ENCODE measurements at regions not wholly inside any gene's neighbourhood (a gene's known extent, or its start where the extent isn't known, plus 50 kb on each side); places are given as distances from the start of the nearest gene placed in this dataset.
A peak's percentile ranks its signal among the peaks of the same experiment; 100 is the strongest.

- DNase-seq (ENCODE audit: low read depth in 2 of 3, low spot score in 2 of 3), result no peak
Measured at GRCh38 chr14:76305268-76305826, 70.6 kb upstream of the ESRRB start.

GRCh38 chr14:76306131-76306530, 69.8 kb upstream of the ESRRB start:
- no peak for DNase-seq (ENCODE audit: low read depth in 2 of 3, low spot score in 2 of 3)

- DNase-seq (ENCODE audit: low read depth in 2 of 3, low spot score in 2 of 3), result no peak
Measured at GRCh38 chr14:76307786-76308780, 67.9 kb upstream of the ESRRB start.

- no peak for DNase-seq (ENCODE audit: low read depth in 2 of 3, low spot score in 2 of 3)
Measured at GRCh38 chr14:76309572-76310162, 66.3 kb upstream of the ESRRB start.

- no peak for DNase-seq (ENCODE audit: low read depth in 2 of 3, low spot score in 2 of 3)
Measured at GRCh38 chr14:76311079-76311758, 64.7 kb upstream of the ESRRB start.

- no peak for DNase-seq (ENCODE audit: low read depth in 2 of 3, low spot score in 2 of 3)
Measured at GRCh38 chr14:76312821-76313220, 63.1 kb upstream of the ESRRB start.

- no peak for DNase-seq (ENCODE audit: low read depth in 2 of 3, low spot score in 2 of 3)
Measured at GRCh38 chr14:76313303-76313702, 62.6 kb upstream of the ESRRB start.

GRCh38 chr14:76313852-76314251, 62.1 kb upstream of the ESRRB start:
- no peak for DNase-seq (ENCODE audit: low read depth in 2 of 3, low spot score in 2 of 3)

- no peak for DNase-seq (ENCODE audit: low read depth in 2 of 3, low spot score in 2 of 3)
Measured at GRCh38 chr14:76314521-76315034, 61.4 kb upstream of the ESRRB start.

GRCh38 chr14:76320486-76320885, 55.5 kb upstream of the ESRRB start:
- DNase-seq (ENCODE audit: low read depth in 2 of 3, low spot score in 2 of 3), result peak in 1 of 3 donors; percentile 55

GRCh38 chr14:76320975-76321374, 55.0 kb upstream of the ESRRB start:
- no peak for DNase-seq (ENCODE audit: low read depth in 2 of 3, low spot score in 2 of 3)

GRCh38 chr14:76322594-76323220, 53.2 kb upstream of the ESRRB start:
- DNase-seq (ENCODE audit: low read depth in 2 of 3, low spot score in 2 of 3), result no peak

GRCh38 chr14:76323331-76324050, 52.4 kb upstream of the ESRRB start:
- DNase-seq (ENCODE audit: low read depth in 2 of 3, low spot score in 2 of 3), result no peak

- DNase-seq (ENCODE audit: low read depth in 2 of 3, low spot score in 2 of 3), result no peak
Measured at GRCh38 chr14:76324133-76324532, 51.8 kb upstream of the ESRRB start.
